ENCODE measurements at regions not wholly inside any gene's neighbourhood (a gene's known extent, or its start where the extent isn't known, plus 50 kb on each side); places are given as distances from the start of the nearest gene placed in this dataset.
"Not testable (repeated sequence)": the region's sequence is repeated elsewhere in the genome, so short reads cannot be mapped to it uniquely, and the experiment has no call there.

DNA sequence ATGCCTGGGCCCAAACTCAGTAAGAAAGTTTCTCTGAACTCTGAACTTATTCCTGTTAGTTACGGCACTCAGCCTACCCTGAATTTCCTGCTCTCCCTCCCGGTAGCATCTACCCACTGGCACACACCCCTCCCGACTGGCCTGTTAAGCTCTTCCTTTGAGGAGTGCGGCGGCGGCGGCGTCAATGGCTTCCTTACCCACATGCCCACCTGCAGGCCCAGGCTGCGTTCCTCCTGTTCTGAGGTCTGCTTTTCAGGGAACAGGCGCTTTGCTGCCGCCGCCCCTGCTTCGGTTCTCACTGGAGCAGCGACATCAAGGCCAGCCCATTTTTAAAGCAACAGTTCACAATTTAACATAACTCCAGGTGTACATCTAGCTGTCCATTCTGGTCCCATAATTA lies 432.4 kb downstream of the DCDC2C start:
- DNase-seq (ENCODE audit: low read depth, low spot score): no peak

DNA sequence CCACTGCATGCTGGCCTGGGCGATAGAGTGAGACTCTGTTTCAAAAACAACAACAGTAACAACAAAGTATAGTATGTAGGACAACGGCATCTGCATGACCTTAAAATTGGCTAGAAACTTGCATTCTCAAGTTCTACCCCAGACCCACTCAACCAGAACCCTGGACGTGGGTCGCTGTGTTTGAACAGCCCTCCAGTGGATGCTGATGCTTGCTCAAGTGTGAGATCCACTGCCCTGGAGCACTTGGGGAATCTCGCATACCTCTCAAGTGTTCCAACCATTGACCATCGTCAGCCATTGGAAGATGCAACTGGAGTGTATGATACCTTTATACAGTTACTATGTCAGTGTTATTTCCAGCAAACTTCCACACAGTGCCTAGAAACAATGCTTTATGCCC lies 435.9 kb downstream of the DCDC2C start:
- DNase-seq (ENCODE audit: low read depth, low spot score): no peak

DNA sequence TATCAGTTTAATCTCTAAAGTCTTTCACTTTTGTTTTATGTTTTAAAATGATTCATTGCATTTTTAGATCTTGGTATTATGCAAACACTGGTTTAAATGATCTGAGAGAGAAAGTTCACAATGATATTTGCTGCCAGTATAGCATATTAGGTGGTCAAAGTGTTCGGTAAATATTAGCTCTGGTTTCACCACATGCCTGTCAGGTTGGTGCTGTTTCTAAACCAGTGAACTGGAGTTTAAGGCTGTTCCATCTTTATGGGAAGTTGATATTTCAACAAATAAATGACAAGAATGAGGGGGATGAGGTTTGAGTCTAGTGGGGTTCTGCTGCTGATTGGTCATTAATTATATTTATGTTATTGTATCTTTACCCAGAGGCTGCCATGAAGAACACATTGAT lies 436.4 kb downstream of the DCDC2C start:
- no peak for DNase-seq (ENCODE audit: low read depth, low spot score)

DNA sequence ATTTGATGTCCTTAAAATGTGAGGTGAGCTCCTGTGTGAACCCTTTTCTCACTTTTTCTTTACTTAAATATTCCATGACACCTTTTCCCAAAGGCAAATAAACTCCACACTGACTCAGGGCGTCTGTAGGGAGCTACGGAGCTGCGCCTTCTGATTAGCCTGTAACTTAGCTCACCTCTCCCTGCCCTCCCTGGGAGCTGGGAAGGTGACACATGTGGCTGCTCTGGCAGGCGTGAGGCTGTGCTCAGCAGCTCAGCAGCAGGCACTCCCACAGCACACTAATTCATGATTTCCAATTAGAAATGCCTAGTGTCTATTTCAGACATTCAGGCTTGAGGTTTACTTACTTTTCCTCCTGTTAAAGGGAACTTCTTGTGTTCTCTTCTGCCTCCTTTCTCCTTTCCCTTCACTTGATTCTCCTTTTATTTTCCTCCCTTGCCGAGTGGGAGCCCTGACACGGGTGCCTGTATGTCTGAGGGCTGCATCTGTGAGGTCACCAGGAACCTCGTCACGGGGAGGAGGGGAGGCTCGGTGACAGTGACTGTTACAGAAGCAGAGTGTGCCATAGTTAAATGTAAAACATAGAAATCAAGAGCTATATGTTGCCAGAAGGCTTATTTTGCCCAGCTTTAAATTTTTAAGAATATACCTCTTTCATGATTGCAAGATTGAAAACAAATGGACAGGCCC lies 437.1 kb downstream of the DCDC2C start:
- no peak for DNase-seq (ENCODE audit: low read depth, low spot score)

DNA sequence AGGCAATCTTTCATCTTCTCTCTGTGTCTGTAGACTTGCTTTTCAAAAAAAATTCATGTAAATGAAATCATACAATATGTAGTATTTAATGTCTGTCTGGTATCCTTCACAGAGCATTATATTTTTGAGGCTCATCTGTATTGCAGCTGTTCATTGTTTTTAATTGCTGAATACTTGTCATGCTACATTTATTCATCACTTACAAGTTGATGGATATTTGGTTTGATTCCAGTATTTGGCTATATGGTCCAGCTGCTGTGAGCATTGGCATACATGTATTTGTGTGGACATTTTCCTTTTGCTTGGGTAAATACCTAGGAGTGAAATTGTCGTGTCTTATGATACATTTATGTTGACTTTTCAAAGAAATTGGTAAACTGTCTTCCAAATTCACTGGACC lies 441.4 kb downstream of the DCDC2C start:
- DNase-seq (ENCODE audit: low read depth, low spot score): no peak

DNA sequence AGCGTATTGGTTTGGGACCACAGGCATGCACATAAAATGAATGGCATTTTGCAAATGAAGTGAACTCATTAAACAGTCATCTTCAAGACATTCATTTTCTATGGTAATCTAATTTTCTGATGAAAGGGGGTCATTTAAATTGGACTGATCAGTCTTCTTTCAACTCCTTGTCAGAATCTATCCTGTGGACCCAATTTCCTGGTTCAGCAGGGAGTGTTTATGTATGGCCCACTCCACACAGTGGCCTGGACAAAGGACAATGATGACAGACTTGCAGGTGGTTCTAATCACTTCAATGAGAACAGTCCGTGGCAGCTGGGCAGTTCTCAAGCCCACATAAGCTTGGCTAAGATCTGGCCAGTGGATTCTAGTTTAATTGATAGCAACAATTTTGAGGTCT lies 448.1 kb downstream of the DCDC2C start:
- DNase-seq (ENCODE audit: low read depth, low spot score): no peak

DNA sequence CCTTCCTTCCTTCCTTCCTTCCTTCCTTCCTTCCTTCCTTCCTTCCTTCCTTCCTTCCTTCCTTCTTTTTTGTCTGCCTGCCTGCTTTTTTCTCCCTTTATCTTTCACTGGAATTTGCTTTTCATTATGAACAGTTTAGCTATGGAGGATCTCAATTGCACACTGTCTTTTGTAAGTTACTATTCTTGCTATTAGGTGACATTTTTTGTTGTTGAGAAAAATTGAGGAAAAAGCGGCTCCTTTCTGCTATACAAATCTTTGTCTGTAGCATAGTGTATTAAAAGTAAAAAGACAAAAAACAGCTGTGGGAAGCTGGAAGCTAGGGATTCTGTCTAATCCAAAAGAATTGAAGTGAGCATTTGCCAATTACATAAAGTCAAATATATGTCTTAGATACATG lies 448.7 kb downstream of the DCDC2C start:
- DNase-seq (ENCODE audit: low read depth, low spot score): no peak

DNA sequence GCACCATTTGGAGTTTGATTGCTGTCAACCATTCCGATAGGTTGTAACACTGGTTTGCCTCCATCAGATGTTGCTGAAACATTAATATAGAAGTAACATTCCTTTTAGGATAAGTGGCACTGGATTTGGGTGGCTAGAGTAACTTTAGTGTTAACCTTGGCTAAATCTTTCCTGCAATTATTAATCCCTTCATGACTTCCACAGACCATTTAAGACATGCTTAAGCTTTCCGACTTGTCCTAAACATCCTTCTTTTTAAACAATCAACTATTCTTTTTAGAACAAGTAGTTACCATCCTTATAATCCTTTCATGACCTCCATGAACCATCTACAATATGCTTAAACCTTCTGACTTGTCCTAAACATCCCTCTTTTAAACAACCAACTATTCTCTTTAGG lies 465.5 kb downstream of the DCDC2C start:
- no peak for DNase-seq (ENCODE audit: low read depth, low spot score)

DNA sequence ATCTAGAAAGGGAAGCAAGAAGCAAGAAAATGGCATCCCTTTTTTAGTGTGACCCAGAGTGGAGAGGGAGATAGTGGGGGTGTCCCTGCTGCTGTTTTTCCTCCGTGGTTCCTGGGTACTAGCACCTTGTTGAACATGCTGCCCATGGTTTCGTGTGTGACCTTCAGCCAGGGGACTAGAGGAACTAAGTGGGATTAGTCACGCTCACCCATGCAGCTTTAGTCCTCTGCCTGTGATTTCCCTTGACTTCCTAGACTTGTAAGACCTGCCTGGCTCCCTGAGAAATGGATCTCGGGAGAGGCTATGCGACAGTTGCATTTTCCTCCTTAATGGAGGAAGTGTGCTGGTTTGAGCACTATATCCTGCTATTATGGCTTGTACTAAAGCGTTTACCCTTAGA lies 471.4 kb downstream of the DCDC2C start:
- no peak for DNase-seq (ENCODE audit: low read depth, low spot score)

DNA sequence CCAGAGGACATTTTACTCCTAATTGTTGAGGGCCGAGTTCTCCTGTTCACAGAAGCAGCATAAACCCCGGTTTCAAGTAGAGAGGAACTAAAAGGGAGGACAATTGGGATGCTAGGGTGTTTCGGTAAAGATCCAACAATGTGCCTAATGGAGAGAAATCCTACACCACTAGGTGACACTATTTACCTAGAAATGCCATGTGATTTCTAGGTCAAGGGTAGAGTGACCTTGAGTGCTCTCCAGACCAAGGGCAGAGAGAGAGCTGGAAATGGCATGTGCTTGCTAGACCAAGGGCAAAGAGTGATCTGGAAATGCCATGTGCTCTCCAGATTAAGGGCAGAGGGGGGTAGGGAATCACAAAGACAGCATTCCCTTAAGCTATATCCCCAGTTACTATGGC lies 472.0 kb downstream of the DCDC2C start:
- DNase-seq (ENCODE audit: low read depth, low spot score): no peak

DNA sequence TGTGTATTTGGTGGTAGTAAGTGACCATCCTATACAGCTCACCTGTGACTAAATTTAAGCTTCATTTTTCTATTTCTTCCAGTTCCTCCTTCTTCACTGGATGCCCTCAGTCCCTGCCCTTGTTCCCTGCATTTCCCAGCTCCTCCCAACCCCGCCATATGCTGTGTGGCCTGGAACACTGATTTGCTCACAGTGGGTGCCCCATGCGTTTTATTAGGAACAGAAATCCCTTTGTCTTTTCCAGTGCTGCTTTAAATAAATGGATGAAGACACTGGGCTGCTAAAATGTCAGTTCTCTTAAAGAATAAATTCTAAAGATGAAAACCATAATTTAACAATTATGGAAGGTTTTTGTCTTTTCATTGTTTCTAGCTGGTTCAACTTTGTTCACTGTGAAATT lies 477.3 kb downstream of the DCDC2C start:
- no peak for DNase-seq (ENCODE audit: low read depth, low spot score)

DNA sequence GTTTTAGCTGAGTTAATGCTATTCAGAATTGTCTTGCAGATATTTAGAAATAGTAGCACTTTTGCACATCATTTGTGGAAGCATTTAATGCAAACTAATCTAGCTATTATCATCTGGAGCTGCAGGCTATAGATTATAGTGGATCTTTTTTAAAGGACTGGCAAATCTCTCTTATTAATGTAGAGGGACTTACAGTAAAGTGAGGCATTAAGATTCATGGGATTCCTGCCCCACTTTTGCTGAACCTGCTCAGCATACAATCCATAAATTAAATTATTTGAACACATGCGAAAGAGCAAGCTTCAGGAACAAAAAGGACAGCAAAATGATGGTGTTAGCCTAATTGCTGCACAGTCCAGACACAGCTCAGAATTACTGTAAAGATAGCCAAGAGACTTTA lies 477.7 kb downstream of the DCDC2C start:
- no peak for DNase-seq (ENCODE audit: low read depth, low spot score)

DNA sequence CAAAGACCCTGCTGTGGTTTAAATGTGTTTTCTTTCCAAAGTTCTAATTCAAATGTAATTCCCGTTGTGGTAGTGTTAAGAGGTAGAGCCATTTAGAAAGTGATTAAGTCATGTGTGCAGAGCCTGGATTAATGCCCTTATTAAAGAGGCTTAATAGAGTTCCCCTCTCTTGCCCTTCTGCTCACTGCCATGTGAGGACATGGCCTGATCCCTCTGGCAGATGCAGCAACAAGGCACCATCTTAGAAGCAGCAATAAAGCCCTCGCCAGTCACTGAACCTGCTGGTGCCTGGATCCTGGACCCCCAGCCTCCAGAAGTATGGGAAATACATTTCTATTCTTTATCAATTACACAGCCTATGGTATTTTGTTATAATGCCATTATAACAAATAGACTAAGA lies 485.2 kb downstream of the DCDC2C start:
- no peak for DNase-seq (ENCODE audit: low read depth, low spot score)

DNA sequence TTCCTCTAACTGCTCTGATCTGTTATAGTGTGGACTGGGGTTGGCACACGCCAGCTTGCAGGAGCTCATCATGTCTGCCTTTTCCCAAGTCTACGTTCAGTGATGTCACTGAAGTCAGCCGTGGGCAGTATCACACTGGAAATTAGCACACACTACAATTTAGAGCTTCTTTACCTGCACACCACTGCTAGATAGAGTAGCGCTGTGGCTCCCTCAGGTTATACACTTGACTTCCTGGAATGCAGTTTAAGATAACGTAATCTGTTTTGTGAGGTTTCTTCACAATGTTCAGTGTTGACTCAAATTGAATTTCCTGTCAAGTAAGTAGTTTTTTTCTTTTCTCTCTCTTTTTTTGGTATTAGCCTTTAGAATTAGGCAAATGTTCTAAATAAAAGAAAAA lies 487.2 kb downstream of the DCDC2C start:
- DNase-seq (ENCODE audit: low read depth, low spot score): no peak

DNA sequence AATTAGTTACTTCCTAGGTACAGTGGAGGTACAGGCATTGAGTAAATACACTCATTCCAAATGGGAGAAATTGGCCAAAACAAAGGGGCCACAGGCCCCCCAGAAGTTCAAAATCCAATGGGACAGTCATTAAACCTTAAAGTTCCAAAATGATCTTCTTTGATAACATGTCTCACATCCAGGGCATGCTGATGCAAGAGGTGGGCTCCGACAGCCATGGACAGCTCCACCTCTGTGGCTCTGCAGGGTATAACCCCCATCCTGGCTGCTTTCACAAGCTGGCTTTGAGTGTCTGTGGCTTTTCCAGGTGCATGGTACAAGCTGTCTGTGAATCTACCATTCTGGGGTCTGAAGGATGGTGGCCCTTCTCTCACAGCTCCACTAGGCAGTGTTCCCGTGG lies 488.7 kb downstream of the DCDC2C start:
- no peak for DNase-seq (ENCODE audit: low read depth, low spot score)

DNA sequence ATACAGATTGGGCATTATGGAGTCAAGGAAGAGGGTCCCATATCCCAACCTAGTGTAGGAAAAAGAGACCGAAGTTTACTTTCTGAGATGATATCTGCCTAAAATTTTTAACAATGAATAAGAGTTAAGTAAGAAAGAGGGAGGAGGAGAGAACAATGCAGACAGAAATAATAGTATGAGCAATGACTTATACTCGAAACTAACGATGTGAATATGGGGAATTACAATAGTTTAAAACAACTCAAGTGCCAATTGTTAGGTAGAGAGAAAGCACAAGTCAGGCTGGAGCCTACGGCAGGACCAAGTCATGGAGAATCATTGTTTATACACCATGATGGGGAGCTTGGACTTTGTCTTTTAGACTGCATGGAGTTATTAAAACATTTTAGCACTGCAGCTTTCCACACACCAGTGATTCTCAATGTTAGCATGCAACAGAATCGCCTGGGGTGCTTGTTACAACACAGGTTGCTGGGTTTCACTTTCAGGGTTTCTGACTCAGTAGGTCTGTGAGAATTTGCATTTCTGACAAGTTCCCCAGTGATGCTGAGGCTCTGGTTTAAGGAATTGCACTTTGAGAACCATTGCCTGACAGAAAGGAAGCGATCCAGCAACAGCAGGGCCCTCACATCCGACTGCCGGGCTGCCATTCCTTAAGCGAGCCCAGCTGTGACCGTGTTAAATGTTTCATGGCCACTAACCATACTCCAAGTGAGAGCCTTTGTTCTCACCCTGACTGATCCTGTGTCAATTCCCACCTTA lies 511.2 kb downstream of the DCDC2C start:
- no peak for DNase-seq (ENCODE audit: low read depth, low spot score)

DNA sequence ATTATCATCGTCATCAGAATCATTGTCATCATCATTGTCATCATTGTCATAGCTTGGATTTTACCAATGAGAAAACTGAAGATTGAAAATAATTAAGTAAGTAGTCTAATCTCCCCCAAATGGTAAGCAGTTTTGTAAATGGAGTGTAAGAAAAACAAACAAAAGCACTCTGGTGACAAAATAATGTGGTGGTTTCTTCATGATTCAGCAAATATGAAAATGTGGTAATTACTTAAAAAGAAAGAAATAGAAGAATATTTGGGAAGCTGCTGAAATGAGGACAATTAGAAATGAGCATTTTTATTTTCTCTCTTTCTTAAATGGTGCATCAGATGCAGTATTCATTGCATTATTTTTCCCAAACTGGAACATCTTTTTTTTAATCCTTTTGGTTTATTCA lies 514.4 kb downstream of the DCDC2C start:
- no peak for DNase-seq (ENCODE audit: low read depth, low spot score)

DNA sequence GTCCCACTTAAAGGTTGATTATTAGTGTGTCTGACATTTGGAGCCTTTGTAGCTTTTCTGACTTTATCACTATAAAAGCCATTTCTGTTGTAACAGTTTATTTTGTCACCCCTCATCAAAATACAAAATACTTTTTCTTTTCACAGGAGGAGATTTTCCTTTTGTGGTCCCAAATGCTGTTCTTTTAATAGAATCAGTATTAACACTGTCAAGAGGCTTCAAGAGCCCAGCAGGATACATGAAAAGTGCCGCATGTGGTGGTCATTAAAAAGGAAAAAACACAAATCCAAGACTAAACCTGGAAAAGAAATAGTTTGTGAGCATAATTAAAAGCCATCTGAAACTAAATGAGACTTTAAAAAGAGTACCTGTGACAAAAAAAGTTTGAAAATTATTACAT lies 515.7 kb downstream of the DCDC2C start:
- no peak for DNase-seq (ENCODE audit: low read depth, low spot score)

DNA sequence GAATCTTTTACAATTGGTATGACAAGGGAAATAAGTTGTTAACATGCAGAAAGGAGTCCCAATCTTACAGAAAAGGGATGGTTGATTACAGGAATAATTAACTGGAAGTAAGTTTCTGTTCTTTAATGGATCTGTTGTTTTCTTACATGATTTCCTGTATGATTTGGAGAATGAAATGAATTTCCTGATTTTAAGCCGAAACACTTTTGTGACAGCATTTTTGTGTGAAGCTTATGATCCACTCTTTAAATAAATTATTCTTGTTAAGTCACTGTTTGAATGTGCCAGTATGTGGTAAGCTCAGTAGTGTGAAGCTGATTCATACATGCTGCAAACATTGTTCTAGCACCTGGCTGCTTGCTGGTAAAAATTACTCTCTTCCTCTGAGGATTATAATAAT lies 516.2 kb downstream of the DCDC2C start:
- DNase-seq (ENCODE audit: low read depth, low spot score): no peak

DNA sequence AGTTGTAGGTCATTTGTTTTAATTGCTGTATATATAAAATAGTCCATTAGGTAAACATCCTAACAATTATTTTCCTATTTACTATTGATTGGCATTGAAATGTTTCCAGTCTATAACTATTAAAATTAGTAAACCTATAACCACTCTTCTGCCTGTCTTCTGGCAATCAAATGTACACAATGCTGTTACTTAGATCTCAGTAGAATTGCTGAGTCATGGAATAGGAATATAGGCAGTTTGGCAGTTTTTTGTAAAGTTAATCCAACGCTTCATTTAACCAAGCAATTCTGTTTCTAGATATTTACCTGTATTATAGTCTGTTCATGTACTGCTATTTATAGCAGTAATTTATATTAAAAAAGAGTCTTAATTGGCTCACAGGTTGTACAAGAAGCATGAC lies 518.1 kb downstream of the DCDC2C start:
- no peak for DNase-seq (ENCODE audit: low read depth, low spot score)

DNA sequence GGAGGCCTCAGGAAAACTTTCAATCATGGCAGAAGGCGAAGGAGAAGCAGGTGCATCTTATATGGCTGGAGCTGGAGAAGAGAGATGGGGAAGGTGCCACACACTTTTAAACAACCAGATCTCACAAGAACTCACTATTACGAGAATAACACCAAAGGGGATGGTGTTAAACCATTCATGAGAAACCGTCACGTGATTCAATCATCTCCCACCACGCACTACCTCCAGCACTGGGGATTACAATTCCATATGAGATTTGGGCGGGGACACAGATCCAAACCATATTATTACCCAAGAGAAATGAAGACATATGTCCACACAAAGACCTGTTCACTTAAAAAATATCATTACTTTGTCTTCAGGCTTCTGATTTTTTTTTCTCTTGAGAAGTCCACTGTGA lies 518.5 kb downstream of the DCDC2C start:
- no peak for DNase-seq (ENCODE audit: low read depth, low spot score)

DNA sequence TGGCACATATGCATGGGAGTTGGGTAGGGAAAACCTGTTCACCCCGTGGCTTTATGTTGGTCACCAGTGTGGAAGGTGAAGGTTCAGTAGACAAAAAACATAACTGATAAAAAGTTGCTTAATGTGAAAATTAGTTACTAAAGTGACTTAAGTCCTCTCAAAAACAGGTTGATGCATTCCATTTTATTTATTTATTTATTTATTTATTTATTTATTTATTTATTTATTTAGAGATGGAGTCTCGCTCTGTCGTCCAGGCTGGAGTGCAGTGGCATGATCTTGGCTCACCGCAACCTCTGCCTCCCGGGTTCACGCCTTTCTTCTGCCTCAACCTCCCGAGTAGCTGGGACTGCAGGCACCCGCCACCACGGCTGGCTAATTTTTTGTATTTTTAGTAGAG lies 541.0 kb downstream of the DCDC2C start:
- not testable (repeated sequence) for DNase-seq (ENCODE audit: low read depth, low spot score)

DNA sequence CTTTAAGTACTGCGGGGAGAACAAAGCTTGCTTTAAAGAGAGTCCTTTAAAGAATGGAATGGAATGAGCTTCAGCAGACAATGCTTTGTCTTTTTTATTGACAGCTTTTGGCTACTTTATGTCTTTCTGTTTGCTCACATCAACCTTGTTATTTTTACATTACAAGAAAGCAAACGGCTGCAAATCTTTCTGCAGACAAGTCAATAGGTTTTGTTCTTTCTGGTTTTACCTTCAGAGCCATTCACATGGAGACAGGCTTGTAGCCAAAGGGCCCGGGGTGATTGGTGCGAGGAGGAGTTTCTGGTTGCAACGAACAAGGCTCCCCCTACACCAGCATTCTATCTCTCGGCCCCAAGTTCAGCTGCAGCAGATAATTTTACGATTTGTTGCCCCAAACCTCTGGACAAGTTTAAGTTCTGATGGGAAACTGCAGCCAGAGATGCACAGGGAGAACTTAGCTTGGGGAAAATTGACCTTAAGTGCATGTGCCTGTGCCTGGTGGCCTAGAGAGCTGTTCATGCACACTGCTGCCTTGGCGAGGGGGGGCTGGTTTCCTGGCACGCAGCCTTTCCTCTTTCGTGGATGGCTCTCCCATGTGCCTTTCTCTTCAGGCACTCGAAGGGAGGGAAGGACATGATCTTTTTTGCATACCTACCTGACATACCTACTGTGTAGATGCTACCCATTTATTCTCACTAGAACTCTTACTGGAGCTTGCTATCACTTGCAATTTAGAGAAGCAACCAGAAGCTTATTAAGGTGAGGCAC lies 543.2 kb downstream of the DCDC2C start:
- peak; percentile 3 for DNase-seq (ENCODE audit: low read depth, low spot score)

All from iPS DF 19.7 (cell line).